Thyroid gland (tissue), 4 donors: ENCODE measurements at regions not wholly inside any gene's neighbourhood (a gene's known extent, or its start where the extent isn't known, plus 50 kb on each side); places are given as distances from the start of the nearest gene placed in this dataset.

Experiments
- CTCF ChIP-seq, 6 experiments: fragments of 200-600 bp in 3 of 6; fragments of 450-650 bp in 3 of 6; sonication (generic) in 3 of 6; IDR thresholded peaks; one replicate each; pipeline ENCODE4 v1.5.1; 2016 to 2019; ENCODE audit warnings: antibody characterized with exemption in 6 of 6, mild to moderate bottlenecking in 2 of 6, inconsistent platforms in 1 of 6, moderate library complexity in 1 of 6
- POLR2A ChIP-seq, 2 donors: fragments of 450-650 bp; IDR thresholded peaks; one replicate each; pipeline ENCODE4 v1.6.1; 2017; ENCODE audit warnings: antibody characterized with exemption in 2 of 2, mild to moderate bottlenecking in 2 of 2, moderate library complexity in 1 of 2

GRCh38 chr4:165751882-165752281, 121.2 kb upstream of the TLL1 start:
- TF ChIP-seq CTCF (IDR thresholded peaks at IDR 0.05), result no peak
- TF ChIP-seq POLR2A (IDR thresholded peaks at IDR 0.05), result no peak
